KMS-11 (cell line): ENCODE measurements at regions not wholly inside any gene's neighbourhood (a gene's known extent, or its start where the extent isn't known, plus 50 kb on each side); places are given as distances from the start of the nearest gene placed in this dataset.

ENCODE experiments used
- H2AFZ ChIP-seq: fragments of 200-600 bp; sonication (generic); 2 replicates; pipeline ENCODE4 v1.6.1; 2016; ENCODE audit warnings: antibody characterized with exemption, mixed run types, low read depth
- H3K27ac ChIP-seq: fragments of 200-600 bp; sonication (generic); 2 replicates; pipeline ENCODE4 v1.6.1; 2016; ENCODE audit warnings: mild to moderate bottlenecking, mixed run types
- H3K27me3 ChIP-seq: fragments of 200-600 bp; sonication (generic); 2 replicates; pipeline ENCODE4 v1.6.1; 2017; ENCODE audit warnings: mild to moderate bottlenecking, low read depth, mixed run types, moderate library complexity; ENCODE audit not compliant: insufficient read depth
- H3K36me3 ChIP-seq: fragments of 200-600 bp; sonication (generic); 2 replicates; pipeline ENCODE4 v1.6.1; 2017; ENCODE audit warnings: mild to moderate bottlenecking, mixed run types; ENCODE audit not compliant: insufficient read depth
- H3K4me1 ChIP-seq: fragments of 200-600 bp; sonication (generic); 2 replicates; pipeline ENCODE4 v1.6.1; 2016; ENCODE audit warnings: mild to moderate bottlenecking, low read depth, mixed run types; ENCODE audit not compliant: poor library complexity, severe bottlenecking
- H3K4me2 ChIP-seq: fragments of 200-600 bp; sonication (generic); 2 replicates; pipeline ENCODE4 v1.7.0; 2016; ENCODE audit warnings: mild to moderate bottlenecking, mixed run types
- H3K4me3 ChIP-seq: fragments of 200-600 bp; sonication (generic); IDR thresholded peaks from 2 replicates; pipeline ENCODE4 v1.6.1; 2017; ENCODE audit warnings: low read depth, low read length, mixed read lengths; ENCODE audit not compliant: insufficient read depth
- H3K79me2 ChIP-seq: fragments of 200-600 bp; sonication (generic); 2 replicates; pipeline ENCODE4 v1.6.1; 2016; ENCODE audit warnings: low read depth, mixed run types; ENCODE audit not compliant: insufficient read depth
- H3K9ac ChIP-seq: fragments of 200-600 bp; sonication (generic); 2 replicates; pipeline ENCODE4 v1.6.1; 2016; ENCODE audit warnings: mild to moderate bottlenecking, mixed run types
- H4K20me1 ChIP-seq: fragments of 200-600 bp; sonication (generic); 2 replicates; pipeline ENCODE4 v1.6.1; 2016; ENCODE audit warnings: mild to moderate bottlenecking, mixed run types; ENCODE audit not compliant: insufficient read depth
- TF ChIP-seq, protein P1 (sequence below): fragments of 200-600 bp; sonication (generic); conservative IDR thresholded peaks from 2 replicates; pipeline ENCODE4 v1.6.1; 2017; ENCODE audit warnings: low read depth, mild to moderate bottlenecking, antibody characterized with exemption, low read length, moderate library complexity, mixed read lengths

DNA sequence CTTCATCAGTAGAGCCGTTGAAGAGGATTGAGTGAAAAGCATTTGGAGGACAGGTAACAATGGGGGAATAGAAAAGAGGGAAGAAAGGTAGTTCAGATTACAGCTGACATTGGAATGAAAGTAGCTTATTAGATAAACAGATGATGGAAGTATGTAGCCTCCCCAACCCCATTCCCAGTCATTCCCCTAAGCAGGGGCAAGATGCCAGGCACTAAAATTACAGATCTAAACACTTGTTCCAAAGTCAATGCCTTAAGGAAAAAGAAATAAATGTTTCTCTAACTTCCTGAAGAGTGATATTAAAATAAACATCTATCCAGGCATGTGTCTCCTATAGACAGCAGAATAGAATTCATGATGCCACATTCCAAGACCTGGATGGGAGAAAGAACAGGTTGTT, 350.8 kb downstream of the PDGFC start:
- H2AFZ ChIP-seq, result no peak overlapping the region

DNA sequence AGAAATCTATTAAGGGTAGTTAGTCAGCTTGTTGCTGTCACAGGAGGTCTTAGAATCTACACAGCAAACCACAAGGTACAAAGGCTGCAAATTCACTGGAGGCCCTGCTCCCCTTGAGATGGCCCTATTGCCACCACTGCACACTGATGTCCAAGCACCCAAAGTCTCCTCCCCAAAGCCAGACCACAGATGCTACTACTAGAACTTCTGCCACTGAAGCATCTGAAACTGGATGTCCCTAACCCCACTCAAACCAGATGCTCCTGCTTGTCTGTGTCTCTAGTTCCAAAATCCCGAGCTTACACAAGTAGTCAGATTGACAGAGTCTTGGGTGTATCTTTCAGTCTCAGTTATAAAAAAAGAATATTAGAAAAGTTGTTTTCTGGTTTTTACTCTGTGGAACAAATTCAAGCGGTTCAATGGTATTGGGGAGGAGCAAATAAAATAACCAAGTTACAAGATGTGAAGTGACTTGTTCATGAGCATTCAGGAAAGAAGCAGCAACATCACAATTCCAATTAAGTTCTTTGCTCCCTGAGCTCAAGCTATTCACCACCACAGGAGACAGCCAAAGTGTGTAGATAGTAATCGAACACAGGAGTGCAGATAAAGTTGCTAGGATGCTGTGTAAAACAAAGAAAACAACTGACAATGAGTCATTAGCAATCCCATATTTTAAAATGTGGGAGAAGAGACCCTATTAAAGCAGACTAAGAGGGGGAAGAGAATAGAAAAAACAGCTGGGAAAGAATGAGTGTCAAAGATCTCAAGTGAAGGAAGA, 352.3 kb downstream of the PDGFC start:
- Histone ChIP-seq H3K4me3 (no peak overlapping the region), H4K20me1 (no peaks in the 10 kb centered on the region), H2AFZ (no peak overlapping the region), H3K9ac (no peak overlapping the region), H3K4me1 (no peaks in the 10 kb centered on the region), H3K27me3 (no peaks in the 10 kb centered on the region), H3K27ac (no peak overlapping the region), H3K4me2 (no peak overlapping the region), H3K36me3 (no peaks in the 10 kb centered on the region), H3K79me2 (no peaks in the 10 kb centered on the region)
- TF ChIP-seq, protein P1, sequence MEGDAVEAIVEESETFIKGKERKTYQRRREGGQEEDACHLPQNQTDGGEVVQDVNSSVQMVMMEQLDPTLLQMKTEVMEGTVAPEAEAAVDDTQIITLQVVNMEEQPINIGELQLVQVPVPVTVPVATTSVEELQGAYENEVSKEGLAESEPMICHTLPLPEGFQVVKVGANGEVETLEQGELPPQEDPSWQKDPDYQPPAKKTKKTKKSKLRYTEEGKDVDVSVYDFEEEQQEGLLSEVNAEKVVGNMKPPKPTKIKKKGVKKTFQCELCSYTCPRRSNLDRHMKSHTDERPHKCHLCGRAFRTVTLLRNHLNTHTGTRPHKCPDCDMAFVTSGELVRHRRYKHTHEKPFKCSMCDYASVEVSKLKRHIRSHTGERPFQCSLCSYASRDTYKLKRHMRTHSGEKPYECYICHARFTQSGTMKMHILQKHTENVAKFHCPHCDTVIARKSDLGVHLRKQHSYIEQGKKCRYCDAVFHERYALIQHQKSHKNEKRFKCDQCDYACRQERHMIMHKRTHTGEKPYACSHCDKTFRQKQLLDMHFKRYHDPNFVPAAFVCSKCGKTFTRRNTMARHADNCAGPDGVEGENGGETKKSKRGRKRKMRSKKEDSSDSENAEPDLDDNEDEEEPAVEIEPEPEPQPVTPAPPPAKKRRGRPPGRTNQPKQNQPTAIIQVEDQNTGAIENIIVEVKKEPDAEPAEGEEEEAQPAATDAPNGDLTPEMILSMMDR, result no peak

More for the DNA sequence above, 350.8 kb downstream of the PDGFC start:
- H3K4me1 ChIP-seq, result no peaks in the 10 kb centered on the region
- TF ChIP-seq, protein P1, result no peak
- no peaks in the 10 kb centered on the region for H3K79me2 ChIP-seq
- H4K20me1 ChIP-seq, result no peaks in the 10 kb centered on the region
- no peaks in the 10 kb centered on the region for H3K36me3 ChIP-seq
- H3K4me2 ChIP-seq, result no peak overlapping the region
- no peak overlapping the region for H3K9ac ChIP-seq
- no peaks in the 10 kb centered on the region for H3K27me3 ChIP-seq
- no peak overlapping the region for H3K27ac ChIP-seq
- H3K4me3 ChIP-seq, result no peak overlapping the region

DNA sequence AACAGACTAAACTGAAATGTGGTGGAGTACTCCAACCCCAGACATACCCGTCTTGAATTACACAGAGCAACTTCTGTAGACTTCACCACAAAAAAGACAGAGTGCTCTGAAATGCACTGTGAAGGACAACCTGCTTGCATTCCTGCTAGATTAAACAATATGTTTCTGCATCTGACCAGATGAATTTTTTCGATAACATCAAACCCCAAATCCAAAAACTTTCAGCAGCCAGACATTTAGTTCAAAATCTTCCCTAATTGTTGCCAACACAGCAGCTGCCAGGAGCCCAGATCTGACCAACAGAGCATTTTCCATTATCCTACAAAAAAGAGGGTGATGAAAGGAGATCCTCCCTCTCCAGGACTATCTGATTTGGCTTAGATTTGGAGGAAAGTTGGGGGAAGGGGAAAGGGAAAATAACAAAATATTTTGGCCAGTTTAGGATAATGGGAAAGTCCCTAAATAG, 356.5 kb downstream of the PDGFC start:
- Histone ChIP-seq H3K4me2 (no peak overlapping the region), H3K27me3 (no peaks in the 10 kb centered on the region), H3K27ac (no peak overlapping the region), H3K36me3 (no peaks in the 10 kb centered on the region), H3K4me1 (no peaks in the 10 kb centered on the region), H4K20me1 (no peaks in the 10 kb centered on the region), H3K79me2 (no peaks in the 10 kb centered on the region), H2AFZ (no peak overlapping the region), H3K9ac (no peak overlapping the region), H3K4me3 (no peak overlapping the region)
- TF ChIP-seq, protein P1, result no peak

DNA sequence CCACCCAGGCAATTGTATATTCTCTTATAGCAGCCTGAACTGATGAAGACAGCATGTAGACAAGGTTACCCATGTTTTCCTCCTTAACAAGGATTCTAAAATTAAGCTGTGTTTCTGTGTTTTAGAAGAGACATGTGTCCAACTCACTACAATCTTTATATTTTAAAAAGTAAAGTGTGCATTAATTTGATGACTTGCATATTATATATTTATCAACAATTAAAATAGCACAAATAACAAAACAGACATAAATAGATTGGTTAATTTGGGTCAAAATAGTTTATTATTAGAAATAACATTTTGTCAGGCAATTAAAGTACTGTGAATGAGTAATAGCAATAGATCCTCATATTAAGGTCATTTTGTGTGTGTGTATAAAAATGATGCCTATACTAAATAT, 357.1 kb downstream of the PDGFC start:
- TF ChIP-seq, protein P1, result no peak
- H2AFZ ChIP-seq, result no peak overlapping the region
- H3K4me3 ChIP-seq, result no peak overlapping the region
- no peak overlapping the region for H3K9ac ChIP-seq
- H3K36me3 ChIP-seq, result no peaks in the 10 kb centered on the region
- H3K79me2 ChIP-seq, result no peaks in the 10 kb centered on the region
- H3K4me1 ChIP-seq, result no peaks in the 10 kb centered on the region
- H4K20me1 ChIP-seq, result no peaks in the 10 kb centered on the region
- no peaks in the 10 kb centered on the region for H3K27me3 ChIP-seq
- no peak overlapping the region for H3K4me2 ChIP-seq
- H3K27ac ChIP-seq, result no peak overlapping the region
